ENCODE measurements at regions not wholly inside any gene's neighbourhood (a gene's known extent, or its start where the extent isn't known, plus 50 kb on each side); places are given as distances from the start of the nearest gene placed in this dataset. TPM values are rescaled to one million over a fixed set of nuclear protein-coding genes. Genes with fewer than 3 reads are reported as not detected.
"Not testable (repeated sequence)": the region's sequence is repeated elsewhere in the genome, so short reads cannot be mapped to it uniquely, and the experiment has no call there.

DNA sequence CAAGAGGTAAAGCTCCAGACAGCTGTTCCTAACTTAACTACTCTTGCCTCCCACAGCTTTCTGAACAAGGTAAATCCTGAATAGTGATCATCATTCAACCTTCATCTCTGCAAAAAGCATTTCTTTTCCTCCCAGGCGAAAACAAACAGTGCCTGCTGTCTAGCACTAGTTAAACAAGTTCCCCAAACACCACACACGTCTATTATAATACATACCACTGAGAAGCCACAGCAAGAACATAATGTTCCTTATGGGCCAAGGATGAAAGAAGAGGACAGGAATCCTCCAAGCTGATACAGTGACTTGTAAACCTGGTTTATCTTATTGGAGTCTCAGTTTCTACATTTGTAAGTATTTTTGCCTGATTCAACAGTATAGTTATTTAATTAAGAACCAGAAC, 56.1 kb upstream of the PDPR start:
- not testable (repeated sequence) for DNase-seq (ENCODE audit: low spot score, unreplicated experiment); H3K4me3 Mint-ChIP-seq (ENCODE audit: low read depth); H3K36me3 Mint-ChIP-seq (ENCODE audit: insufficient read depth); H3K27ac Mint-ChIP-seq; H3K27me3 Mint-ChIP-seq; H3K9me3 Mint-ChIP-seq (ENCODE audit: low read depth)
- peaks cover 31% of the 10 kb centered on the region for H3K4me1 Mint-ChIP-seq (ENCODE audit: low read depth)

DNA sequence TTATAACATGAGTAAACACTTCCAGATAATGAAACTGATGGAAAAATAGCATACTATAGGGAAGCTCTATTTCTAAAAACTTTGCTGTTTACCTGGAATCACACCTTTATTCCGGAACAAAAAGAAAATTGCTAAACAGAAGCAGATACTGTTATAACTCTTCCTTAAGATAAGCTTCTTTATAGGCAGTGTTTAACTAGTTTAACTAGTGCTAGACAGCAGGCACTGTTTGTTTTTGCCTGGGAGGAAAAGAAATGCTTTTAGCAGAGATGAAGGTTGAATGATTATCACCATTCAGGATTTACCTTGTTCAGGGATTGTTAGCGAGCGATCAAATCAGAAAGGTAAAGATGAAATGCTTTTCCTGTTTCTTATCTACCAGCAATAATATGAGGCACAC, 54.7 kb upstream of the PDPR start:
- not testable (repeated sequence) for H3K36me3 Mint-ChIP-seq (ENCODE audit: insufficient read depth); H3K27me3 Mint-ChIP-seq; DNase-seq (ENCODE audit: low spot score, unreplicated experiment); H3K9me3 Mint-ChIP-seq (ENCODE audit: low read depth)
- Mint-ChIP-seq H3K4me3 (ENCODE audit: low read depth) (peak overlapping the region; percentile 48), H3K27ac (peak overlapping the region; percentile 85), H3K4me1 (ENCODE audit: low read depth) (peaks cover 39% of the 10 kb centered on the region)

DNA sequence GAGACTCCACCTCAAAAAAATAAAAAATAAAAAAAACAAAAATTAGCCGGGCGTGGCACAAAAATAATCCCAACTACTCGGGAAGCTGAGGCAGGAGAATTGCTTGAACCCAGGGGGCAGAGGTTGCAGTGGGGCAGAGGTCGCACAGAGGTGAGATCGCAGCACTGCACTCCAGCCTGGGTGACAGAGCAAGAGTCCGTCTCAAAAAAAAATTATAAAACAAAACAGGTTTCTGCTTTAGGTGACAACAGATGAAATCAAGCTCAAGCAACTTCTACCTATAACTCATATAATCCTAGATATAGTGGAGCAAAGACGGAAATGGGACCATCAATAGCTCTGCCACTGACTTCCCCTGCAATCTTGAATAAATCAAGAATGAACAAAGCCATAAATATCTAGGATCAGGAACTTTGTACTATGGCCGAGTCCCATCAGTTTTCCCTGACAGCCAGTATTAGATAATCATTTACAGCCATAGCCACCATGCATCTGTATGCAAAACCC, 53.6 kb upstream of the PDPR start:
- H3K27me3 Mint-ChIP-seq; H3K36me3 Mint-ChIP-seq (ENCODE audit: insufficient read depth); DNase-seq (ENCODE audit: low spot score, unreplicated experiment); H3K9me3 Mint-ChIP-seq (ENCODE audit: low read depth): not testable (repeated sequence)
- Mint-ChIP-seq H3K27ac (peak overlapping the region; percentile 47), H3K4me3 (ENCODE audit: low read depth) (peak overlapping the region; percentile 21), H3K4me1 (ENCODE audit: low read depth) (peaks cover 39% of the 10 kb centered on the region)

DNA sequence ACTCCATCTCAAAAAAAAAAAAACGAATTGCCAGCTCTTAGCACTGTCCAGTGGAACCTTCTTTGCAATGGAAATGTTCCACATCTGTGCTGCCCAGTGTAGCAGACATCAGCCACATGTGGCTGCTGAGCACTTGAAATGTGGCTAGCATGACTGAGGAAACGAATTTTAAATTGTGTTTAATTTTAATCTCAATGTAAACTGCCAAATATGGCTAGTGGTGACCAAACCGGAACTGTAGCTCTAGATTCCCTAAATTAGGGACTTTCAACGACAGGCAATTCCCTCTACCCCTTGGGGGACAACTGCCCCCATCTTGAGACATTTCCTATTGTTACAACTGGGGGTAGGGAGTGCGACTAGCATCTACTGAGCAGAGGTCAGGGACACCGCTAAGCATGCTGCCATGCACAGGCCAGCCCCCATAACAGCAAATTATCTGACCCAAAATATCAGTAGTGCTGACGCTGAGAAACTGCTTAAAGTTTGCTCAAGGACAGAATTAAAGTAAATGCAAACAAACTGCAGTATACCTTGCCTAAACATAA, 52.4 kb upstream of the PDPR start:
- DNase-seq (ENCODE audit: low spot score, unreplicated experiment); H3K9me3 Mint-ChIP-seq (ENCODE audit: low read depth); H3K27me3 Mint-ChIP-seq; H3K4me3 Mint-ChIP-seq (ENCODE audit: low read depth); H3K36me3 Mint-ChIP-seq (ENCODE audit: insufficient read depth): not testable (repeated sequence)
- peak overlapping the region; percentile 74 for H3K27ac Mint-ChIP-seq
- peaks cover 41% of the 10 kb centered on the region for H3K4me1 Mint-ChIP-seq (ENCODE audit: low read depth)

DNA sequence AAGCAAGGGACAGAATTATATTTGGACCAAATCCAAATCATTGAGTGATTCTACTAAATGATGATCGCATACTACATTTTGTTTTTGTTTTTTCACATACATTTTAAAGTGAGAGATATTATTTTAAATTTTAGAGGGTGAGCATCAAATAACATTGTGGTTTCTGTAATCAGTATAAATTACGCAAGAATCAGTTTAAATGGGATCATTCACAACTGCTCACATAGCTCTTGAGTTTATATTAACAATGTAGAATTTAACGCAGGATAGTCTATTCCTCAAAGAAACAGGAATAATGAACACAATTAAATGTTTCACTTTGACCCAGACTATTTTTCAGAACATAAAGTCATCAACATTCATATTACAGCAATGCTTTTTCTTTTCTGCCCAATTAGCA, 51.2 kb upstream of the PDPR start:
- not testable (repeated sequence) for H3K9me3 Mint-ChIP-seq (ENCODE audit: low read depth); H3K36me3 Mint-ChIP-seq (ENCODE audit: insufficient read depth); H3K27me3 Mint-ChIP-seq; H3K27ac Mint-ChIP-seq; DNase-seq (ENCODE audit: low spot score, unreplicated experiment)
- H3K4me3 Mint-ChIP-seq (ENCODE audit: low read depth) = peak overlapping the region; percentile 35
- peaks cover 39% of the 10 kb centered on the region for H3K4me1 Mint-ChIP-seq (ENCODE audit: low read depth)

Small RNA genes in the stretch of these regions (microRNA-seq; reads per million reads assigned to microRNA genes)
- not detected for gene MIR1972-2 (ENCODE audit: borderline number of aligned reads, unreplicated experiment)

Measured in progenitor cell of endocrine pancreas (in vitro differentiated cells).